ENCODE measurements at regions not wholly inside any gene's neighbourhood (a gene's known extent, or its start where the extent isn't known, plus 50 kb on each side); places are given as distances from the start of the nearest gene placed in this dataset.

DNA sequence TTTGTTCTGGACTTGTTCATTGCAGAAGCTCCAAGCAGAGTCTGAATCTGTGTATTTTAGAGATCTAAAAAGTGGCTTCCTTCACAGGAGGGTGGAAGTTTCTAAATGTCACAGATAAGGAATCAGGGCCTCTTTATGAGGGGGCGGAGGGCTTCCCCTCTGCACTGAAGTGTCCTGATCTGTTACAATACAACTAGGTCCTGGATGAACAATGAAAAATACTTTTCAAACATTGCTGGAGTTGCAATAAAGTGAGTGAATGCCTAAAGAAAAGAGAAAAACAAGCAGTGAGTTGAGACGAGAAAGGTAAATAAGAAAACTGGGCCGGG lies 179.3 kb upstream of the HDAC4 start:
- no peak for DNase-seq

DNA sequence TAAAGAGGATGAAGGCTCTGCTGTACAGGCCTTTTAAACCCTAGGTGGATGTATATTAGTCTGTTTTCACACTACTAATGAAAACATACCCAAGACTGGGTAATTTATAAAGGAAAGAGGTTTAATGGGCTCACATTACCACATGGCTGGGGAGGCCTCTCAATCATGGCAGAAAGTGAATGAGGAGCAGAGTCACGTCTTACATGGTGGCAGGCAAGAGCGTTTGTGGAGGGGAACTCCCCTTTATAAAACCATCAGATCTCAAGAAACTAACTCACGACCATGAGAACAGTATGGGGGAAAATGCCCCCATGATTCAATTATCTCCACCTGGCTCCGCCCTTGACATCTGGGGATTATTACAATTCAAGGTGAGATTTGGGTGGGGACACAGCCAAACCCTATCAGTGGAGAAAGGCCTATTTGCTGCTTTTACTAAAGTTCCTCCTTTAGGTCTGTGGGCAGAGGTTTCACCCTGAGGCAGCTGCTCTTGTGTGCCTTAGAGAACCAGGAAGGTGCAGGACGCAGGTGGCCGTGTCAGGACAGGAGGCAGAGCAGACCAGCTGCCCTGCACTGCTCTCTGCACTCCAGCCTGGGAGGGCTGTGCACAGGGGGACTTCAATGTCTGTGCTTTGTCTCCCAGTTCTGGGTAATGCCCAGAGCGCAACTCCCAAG lies 178.8 kb upstream of the HDAC4 start:
- no peak for DNase-seq

DNA sequence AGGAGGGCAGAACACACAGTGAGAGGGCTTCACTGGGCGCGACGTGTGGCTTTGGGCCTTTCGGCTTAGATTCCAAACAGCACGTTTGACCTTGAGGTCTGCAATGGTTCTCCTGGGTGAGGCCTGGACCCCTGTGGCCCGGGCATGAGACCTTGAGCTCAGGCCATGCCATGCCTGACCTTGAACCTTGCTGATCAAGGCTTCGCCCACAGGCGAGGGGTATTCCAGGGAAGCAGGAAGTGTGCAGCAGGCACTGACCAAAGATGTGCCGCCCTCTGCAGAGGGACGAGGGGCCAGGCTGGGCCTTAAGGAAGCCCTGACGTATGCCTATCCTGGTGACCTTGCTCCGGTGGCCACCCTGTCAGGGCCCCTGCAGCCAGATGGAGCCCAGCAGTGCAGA lies 178.3 kb upstream of the HDAC4 start:
- no peak for DNase-seq

DNA sequence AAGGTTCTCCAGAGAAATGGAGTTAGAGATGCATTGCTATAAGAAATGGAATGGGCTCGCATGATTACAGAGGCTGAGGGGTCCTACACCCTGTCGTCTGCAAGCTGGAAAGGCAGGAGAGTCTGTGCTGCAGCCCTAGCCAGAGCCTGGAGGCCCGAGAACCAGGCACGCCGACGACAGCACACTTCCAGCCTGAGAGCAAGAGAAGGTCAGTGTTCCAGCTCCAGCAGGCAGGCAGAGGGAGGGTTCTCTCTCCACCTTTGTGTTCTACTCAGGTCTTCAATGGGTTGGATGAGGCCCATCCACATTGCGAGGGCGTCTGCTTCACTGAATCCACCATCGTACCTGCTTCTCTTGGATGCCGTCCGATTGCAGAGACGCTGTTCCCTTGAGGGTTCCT lies 177.6 kb upstream of the HDAC4 start:
- no peak for DNase-seq

DNA sequence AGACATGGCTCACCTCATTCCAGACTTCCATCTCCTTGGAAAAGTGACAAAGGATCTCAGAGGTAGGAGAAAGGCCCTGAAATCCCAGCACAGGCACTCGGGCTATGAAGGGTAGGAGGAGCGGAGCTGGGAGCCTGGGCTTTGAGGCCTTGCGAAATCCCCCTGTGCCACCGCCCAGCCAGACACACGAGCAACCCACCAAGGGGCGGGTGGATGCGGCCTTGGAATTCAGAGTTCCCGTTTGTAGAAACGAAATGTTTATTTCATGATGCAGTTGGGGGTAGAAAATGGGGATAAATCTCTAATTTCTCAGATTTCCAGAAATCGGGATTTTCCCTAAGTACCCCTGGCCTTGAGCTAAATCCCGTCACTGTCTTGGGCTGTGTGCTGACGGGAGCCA lies 177.1 kb upstream of the HDAC4 start:
- DNase-seq = no peak

DNA sequence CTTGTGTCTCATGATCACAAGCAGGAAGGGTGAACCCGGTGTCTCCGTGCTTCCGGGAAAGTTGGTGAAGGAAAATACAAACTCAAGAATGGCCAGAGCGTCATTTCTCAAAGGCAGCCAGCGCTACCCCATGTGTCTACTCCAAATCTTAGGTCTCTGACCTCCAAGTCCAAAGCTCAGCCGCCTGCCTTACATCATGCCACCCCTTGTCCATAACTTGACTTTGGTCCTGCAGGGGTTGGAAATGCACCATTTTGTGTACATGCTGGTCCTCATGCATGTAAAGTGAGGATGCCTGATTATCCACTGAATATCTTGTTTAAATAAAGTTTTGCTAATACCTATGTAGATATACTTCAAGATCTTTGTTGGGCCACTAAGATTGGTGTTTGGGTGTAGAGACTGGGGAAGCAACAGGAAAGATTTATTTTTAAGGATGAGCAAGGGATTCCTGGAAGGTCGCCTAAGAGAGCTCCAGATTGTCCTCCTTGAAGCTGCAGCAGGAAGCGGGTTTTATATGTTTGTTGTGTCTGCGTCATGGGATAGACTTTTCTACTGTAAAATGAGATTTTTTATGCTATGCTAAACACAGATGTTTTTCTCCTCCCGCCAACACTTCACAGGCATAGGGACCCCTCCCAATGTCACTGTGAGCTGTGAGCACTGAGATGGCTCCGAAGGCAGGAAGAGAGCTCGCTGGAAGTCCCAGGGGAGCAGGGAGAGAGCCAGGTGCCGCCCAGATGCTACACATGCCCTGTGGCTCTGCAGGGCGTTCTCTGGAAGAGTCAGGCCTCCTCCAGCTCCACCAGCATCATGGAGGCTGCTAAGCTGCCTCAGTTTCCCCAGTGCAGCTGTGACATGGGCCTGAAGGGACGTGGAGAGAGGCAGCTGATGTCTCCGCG lies 176.2 kb upstream of the HDAC4 start:
- no peak for DNase-seq

DNA sequence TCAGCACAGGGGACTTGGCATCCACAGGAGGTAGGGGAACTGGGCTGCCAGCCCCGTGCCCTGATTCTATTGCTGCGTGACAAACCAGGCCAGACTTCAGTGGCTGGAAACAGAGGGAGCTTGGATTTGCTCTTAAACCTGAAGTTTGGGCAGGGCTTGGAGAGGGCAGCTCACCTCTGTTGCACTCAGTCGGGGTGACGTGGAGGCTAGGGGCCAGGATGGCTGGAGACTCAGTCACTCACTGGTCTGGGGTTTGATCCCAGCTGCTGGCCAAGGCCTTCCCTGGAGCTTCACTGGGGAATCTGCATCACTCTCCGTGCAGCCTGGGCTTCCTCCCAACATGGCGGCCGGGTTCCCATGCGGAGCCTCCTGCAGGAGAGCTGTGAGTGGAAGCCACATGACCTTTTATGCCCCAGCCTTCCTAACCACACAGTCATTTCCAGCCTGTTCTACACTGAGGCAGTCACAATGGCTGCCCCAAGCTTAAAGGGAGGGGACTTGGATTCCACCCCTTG lies 175.2 kb upstream of the HDAC4 start:
- no peak for DNase-seq

DNA sequence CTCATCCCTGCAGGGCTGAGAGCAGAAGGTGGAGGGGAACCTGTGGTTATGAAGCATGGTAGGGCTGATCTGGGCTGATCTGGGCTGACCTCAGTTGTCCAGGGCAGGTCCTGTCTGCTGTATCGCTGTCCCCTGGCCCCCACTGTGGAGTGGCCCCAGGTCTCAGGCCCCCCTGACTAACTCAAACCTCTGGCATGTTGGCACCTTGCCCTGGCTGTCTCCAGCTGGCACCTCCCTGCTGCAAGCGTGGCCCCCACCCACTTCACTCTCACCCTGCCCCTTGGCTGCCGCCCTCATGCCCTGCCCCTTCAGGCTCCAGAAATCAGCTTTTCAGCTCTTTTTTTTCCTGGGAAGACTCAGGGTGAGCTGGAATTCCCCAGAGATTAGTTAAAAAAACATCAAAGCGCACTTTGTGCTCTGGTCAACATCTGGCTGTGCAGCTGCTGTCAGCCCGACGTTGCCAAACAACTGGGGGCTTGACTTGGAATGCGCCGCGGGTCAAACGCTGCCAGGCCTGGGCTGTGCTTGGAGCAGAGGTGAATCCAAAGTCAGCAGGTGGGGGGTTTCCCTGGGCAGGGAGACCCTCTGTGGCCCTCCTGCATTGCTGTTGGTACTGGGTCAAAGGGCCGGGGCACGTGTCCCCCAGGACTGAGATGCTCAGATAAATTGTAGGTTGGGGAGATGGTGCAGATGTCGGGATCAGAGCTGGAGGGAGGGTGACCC lies 173.8 kb upstream of the HDAC4 start:
- peak in 1 of 2 donors; percentile 31 for DNase-seq

DNA sequence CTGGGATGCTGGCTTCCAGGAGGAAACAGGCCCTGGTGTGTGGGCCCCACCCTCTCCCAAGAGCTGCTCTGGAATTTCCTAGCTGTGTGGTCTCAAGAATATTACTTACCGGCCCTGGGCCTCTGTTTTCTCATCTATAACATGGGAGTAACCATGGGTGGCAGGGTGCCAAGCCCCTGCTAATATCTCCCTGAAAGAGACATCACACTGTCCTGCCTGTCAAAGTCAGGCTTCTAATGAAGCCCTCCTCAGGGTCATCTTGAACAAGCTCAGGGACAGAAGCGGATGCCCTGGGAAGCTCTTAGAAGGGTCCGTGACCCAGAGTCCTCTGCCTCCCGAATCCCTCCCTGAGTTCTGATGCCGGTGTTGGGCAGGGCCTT lies 173.2 kb upstream of the HDAC4 start:
- DNase-seq = no peak

DNA sequence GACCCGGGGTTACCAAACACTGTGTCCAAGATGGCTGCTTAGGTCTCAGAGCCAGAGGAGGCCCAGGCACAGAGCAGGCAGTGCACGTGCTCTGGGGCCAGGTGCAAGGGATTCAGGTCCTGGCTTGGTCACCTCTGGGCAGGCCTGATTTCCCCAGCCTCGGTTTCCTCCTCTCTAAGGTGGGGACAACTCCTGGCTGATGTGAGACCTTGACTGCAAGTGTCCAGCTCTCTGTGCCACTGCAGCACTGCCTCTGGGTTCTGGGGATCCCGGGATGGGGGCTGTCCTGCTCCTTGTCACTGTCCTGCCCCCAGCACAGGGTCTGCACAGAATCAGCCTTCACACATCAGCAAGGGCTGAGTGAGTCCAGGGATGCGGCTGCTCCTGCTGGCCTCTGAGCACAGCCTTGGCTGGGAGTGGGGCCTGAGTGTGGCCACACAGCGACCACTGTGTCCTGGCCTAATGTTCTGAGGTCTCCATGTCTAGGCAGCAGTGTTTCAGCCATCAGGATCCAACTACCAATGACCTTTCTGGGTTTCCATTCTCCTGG lies 170.2 kb upstream of the HDAC4 start:
- no peak for DNase-seq

DNA sequence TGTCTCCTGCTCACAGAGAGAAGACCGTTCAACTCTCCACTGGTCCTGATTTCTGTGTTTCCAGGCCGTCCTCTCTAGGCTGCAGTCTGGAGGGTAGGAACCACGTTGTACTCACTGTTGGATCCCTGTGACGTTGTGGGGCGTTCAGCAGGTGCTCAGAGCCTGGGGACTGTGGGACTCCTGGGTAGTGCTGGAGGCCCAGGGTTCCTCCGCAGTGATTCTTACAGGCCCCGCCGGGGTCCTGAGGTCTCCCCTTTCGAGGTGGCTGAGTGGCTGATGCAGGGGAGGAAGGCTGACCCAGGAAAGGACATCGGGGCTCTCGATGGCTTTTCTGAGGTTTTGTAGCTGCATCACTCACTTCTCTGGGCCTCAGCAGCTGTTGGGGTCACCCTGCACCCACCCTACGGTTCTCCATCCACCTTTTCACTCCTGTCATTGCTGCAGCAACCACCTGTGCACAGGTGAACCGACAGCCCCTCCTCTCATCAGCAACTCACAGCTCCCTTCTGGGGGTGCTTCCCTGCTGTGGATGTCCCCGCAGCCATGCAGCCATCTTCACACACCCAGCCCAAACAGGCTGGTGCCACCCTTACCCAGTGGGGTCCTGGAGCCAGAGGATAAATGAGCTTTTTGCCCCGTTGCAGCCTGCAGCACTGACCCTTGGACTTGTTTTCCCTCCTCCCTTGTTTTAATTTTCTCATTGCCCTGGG lies 169.6 kb upstream of the HDAC4 start:
- DNase-seq = no peak

DNA sequence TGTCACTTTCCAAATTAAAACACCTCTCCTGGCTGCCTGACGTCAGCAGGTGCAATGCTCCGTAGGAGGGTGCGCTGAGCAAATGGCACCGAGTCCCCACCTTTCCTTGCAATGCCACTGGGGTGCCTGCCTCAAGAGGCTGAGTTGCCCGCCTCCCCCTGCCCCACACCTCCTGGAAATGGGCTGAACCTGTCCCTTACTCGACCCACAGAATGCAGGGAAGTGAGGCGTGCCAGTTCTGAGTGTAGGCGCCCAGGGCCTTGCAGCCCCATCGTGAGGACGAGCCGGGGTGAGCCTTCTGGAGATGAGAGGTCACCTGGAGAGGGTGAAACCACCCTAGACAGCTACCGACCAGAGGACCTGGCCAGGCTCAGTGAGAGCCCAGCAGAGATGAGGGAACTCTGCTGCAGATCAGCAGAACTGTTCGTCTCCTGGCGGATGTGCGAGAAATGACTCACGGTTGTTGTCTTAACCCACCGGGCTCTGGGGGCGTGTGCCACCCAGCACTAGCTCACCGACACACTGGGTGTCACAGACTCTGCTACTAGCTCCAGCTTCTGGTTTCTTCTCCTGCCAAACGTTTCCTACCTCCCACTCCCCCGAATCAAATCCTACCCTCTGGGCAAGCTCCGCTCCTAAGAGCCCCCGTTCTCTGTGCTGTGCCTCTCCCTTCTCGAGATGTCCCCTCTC lies 168.7 kb upstream of the HDAC4 start:
- no peak for DNase-seq

DNA sequence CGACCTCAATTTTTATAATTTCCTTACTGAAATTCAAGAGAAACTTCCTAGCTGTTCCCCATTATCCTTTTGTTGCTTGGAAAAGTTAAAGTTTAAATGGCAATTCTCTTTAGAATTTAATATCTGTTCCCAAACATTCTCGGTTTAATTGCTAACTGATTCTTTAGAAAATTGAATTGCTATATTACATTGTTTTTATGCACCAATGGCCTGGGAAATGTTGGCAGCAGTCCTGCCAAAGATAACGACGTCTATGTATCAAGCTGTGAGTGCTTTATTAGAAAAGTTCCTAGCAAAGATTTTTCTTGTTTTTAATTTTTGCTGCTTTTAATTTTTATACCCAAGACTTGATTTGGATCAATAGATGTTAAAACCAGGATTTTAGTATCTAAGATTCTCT lies 167.8 kb upstream of the HDAC4 start:
- DNase-seq = no peak

DNA sequence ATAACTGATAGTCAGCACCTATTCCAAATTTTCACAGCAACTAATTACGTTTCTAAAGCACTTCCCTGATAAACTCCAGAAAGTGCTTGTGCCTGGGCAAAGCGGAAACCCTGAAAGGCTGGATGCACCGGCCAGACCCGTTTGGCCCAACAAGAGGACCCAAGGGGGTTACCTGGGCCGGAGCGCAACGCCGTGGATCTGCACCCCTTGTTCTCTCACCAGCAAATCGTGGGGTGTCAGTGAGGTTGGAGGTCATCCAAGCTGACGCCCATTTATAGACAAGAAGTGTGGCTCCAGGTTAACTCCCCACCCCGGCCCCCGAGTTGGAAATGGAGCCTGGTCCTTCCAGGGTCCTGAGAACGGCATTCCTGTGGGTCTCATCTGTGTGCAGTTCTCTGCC lies 167.0 kb upstream of the HDAC4 start:
- no peak for DNase-seq

DNA sequence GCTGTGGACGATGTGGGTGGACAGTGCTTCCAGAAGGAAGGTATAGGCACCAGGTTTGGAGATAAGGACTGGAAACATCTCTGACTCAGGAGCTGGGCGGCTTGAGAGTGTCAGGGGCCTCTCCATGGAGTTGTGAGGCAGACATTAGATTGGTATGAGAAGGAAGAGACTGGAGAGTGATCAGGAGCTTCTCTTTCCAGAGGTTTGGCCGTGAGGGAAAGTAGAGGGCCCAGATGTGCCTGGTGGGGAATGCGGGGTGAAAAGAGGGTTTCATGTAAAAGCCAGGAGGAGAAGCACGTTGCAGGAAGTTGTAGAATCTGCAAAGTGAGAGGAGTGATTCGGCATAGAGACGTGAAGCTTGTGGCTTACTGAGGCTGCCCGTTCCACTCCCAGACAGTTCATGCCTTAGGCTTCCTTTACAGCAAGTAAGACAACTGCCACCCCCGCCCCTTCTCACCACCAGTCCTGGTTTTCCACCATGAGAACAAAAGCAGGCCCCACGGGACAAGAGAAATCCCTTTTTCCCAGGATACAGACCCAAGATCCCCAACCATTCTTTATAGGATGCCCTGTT lies 166.3 kb upstream of the HDAC4 start:
- no peak for DNase-seq

DNA sequence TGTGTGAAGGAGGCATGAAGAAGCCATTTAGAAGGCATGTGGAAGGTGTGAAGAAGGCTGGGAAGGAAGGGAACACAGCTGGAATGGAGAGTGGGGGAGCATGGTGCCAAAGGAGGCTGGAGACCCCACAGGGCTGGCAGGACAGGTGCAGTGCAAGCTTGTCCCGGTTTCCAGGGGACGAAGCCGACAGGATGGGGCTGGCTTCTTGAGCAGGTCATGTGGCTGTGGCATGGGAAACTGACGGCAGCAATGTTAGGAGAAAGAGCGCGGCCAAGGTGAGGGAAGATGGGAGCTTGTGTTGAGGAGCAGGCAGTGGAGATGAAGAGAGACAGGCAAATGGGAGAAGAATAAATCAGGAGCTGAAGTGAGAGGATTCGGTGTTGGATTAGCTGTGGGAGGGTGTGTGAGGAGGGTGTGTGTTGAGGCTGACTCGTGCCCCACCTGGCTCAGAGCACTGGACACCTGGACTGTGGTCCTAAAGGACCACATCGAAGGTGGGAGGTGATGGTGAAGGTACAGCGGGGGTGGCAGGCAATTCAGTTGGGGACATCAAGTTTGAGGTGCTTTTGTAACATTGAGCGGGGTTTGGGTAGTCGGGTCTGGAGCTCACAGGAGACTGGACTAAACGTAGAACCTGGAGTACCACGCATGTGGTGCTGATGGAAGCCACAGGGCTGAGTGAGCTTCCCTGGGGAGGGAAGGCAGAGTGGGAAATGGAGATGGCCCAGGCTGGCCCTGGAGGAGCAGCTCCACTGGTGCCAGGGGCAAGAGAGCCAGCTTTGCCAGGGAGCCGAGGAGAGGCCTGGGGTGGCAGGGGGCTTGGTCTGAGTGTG lies 165.6 kb upstream of the HDAC4 start:
- DNase-seq = no peak

DNA sequence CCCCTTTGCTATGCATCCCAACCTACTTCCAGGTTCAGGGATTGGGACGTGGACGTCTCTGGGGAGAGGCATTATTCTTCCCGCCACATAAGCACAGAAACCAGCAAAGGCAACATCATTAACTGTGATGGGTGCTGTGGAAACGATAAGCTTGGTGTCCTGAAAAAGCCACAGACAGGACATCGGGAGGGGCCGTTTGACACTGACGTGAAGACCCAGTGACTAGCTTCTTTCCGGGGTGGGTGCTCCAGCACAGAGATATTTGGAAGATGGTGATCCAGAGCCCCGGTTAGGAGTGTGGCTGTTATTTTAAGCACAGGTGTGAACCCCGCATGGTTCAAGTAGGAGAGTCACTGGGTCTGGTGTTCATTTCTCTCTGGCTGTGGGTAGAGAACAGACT lies 163.8 kb upstream of the HDAC4 start:
- DNase-seq = no peak

DNA sequence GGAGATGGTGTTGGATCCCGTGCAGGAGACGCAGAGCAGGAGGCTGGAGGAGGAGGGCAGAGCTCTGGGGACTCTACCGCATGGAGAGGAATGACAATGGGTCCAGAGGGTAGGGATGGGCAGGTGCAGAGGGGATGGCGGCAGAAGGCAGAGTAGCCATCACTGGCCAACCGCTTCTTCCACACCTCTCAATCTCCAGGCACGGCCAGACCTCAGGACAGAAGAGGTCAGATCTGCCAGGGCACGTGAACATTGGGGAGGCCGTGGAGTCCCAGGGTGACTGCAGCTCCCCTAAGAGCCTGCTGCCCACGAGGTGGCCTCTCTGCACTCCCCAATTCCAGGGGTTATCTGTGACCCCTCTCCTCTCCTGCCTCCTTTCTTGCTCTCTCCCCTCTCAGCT lies 162.7 kb upstream of the HDAC4 start:
- DNase-seq = no peak

DNA sequence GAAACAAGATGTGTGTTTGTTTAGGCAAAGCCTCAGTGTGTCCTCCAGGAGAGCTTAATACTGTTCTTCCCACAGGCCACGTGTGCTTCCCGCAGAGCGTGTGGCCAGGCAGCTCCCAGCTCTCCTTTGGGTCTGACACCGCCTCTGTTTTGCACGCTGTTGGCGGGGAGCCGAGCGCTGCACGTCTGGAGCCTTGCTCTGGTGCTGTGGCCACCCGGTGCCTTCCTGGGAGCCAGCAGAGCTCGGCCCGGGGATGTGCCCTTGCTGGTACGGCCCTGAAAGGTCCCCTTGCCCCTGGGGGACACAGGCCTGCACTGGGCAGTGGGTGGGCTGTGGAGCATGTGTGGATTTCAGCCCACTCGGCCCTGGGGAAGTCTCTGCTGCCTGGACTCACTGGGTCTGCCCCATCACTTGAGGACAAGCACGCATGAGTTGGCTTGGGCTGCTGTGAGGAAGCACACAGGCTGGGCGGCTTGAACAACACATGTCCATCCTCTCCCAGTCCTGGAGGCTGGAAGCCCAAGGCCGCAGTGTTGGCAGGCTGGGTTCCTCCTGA lies 160.7 kb upstream of the HDAC4 start:
- no peak for DNase-seq

Measured in hippocampal formation (tissue), 2 donors.